HEK293 (cell line): ENCODE measurements at regions not wholly inside any gene's neighbourhood (a gene's known extent, or its start where the extent isn't known, plus 50 kb on each side); places are given as distances from the start of the nearest gene placed in this dataset.

Experiments
- CTCF ChIA-PET: fragments of 350-600 bp; formaldehyde crosslinking; extraction: SDS; loops from one replicate; lab custom pipeline; 2021; ENCODE audit warnings: antibody characterized with exemption; lab: Yijun Ruan, JAX
- POLR2A ChIA-PET: fragments of 300-600 bp; formaldehyde crosslinking; extraction: SDS; loops from one replicate; lab custom pipeline; 2020; ENCODE audit warnings: antibody characterized with exemption, inconsistent platforms; lab: Yijun Ruan, JAX
- H3K27ac ChIP-seq: fragments of 200-500 bp; sonication (Bioruptor generic); 2 replicates; pipeline ENCODE4 v1.5.1; 2014; ENCODE audit warnings: low read depth, low read length, control low read depth, inconsistent platforms; ENCODE audit errors: extremely low read depth
- H3K36me3 ChIP-seq, 2 experiments: fragments of 200-500 bp in 1 of 2; sonication (Bioruptor generic) in 1 of 2; 1 replicate in 1 of 2; 2 replicates in 1 of 2; pipeline ENCODE4 v1.5.1; 2014 to 2017; ENCODE audit warnings: inconsistent platforms in 2 of 2, low read length in 2 of 2; ENCODE audit not compliant: control insufficient read depth in 2 of 2, insufficient read depth in 1 of 2
- H3K4me1 ChIP-seq: fragments of 200-500 bp; sonication (Bioruptor generic); 2 replicates; pipeline ENCODE4 v1.5.1; 2014; ENCODE audit warnings: mild to moderate bottlenecking, low read length, inconsistent platforms; ENCODE audit not compliant: control insufficient read depth, insufficient read depth
- H3K4me3 ChIP-seq: 2 replicates; pipeline ENCODE4 v1.5.1; 2011; ENCODE audit warnings: low read depth, mild to moderate bottlenecking, control low read depth, low read length, moderate library complexity
- H3K9me3 ChIP-seq: fragments of 200-500 bp; sonication (Bioruptor generic); 2 replicates; pipeline ENCODE4 v1.5.1; 2014; ENCODE audit warnings: low read depth, low read length, inconsistent platforms; ENCODE audit not compliant: control insufficient read depth, insufficient read depth
- CTCF ChIP-seq: fragments of 450-650 bp; formaldehyde crosslinking; IDR thresholded peaks from 2 replicates; pipeline ENCODE4 v1.5.1; 2016; ENCODE audit warnings: missing biosample characterization, missing genetic modification characterization
- KLF16 ChIP-seq: fragments of 450-650 bp; formaldehyde crosslinking; IDR thresholded peaks from 2 replicates; pipeline ENCODE4 v1.5.1; 2017; ENCODE audit warnings: missing biosample characterization, missing genetic modification characterization
- KLF9 ChIP-seq: fragments of 450-650 bp; formaldehyde crosslinking; IDR thresholded peaks from 2 replicates; pipeline ENCODE4 v1.5.1; 2016; ENCODE audit warnings: missing biosample characterization, missing genetic modification characterization, low read depth
- MYNN ChIP-seq: fragments of 450-650 bp; formaldehyde crosslinking; IDR thresholded peaks from 2 replicates; pipeline ENCODE4 v1.5.1; 2016; ENCODE audit warnings: missing biosample characterization, missing genetic modification characterization, borderline replicate concordance
- PATZ1 ChIP-seq: fragments of 450-650 bp; formaldehyde crosslinking; IDR thresholded peaks from 2 replicates; pipeline ENCODE4 v1.5.1; 2016; ENCODE audit warnings: missing biosample characterization, missing genetic modification characterization
- ZFP69B ChIP-seq: fragments of 450-650 bp; formaldehyde crosslinking; IDR thresholded peaks from 2 replicates; pipeline ENCODE4 v1.5.1; 2016; ENCODE audit warnings: missing biosample characterization, missing genetic modification characterization
- ZNF157 ChIP-seq: fragments of 450-650 bp; formaldehyde crosslinking; IDR thresholded peaks from 2 replicates; pipeline ENCODE4 v1.5.1; 2016; ENCODE audit warnings: missing biosample characterization, missing genetic modification characterization
- ZNF175 ChIP-seq: fragments of 450-650 bp; formaldehyde crosslinking; IDR thresholded peaks from 2 replicates; pipeline ENCODE4 v1.5.1; 2016; ENCODE audit warnings: missing biosample characterization, missing genetic modification characterization
- ZNF184 ChIP-seq: fragments of 450-650 bp; IDR thresholded peaks from 2 replicates; pipeline ENCODE4 v1.5.1; 2018; ENCODE audit warnings: missing biosample characterization, mild to moderate bottlenecking, missing genetic modification characterization
- ZNF19 ChIP-seq: fragments of 450-650 bp; formaldehyde crosslinking; IDR thresholded peaks from 2 replicates; pipeline ENCODE4; 2016; ENCODE audit warnings: missing biosample characterization, missing genetic modification characterization, low read depth
- ZNF221 ChIP-seq: fragments of 450-650 bp; formaldehyde crosslinking; IDR thresholded peaks from 2 replicates; pipeline ENCODE4 v1.5.1; 2017; ENCODE audit warnings: missing biosample characterization, missing genetic modification characterization, borderline replicate concordance
- ZNF433 ChIP-seq: fragments of 450-650 bp; formaldehyde crosslinking; IDR thresholded peaks from 2 replicates; pipeline ENCODE4 v1.5.1; 2016; ENCODE audit warnings: missing biosample characterization, missing genetic modification characterization, low read depth
- ZNF707 ChIP-seq: fragments of 450-650 bp; formaldehyde crosslinking; IDR thresholded peaks from 2 replicates; pipeline ENCODE4 v1.5.1; 2016; ENCODE audit warnings: missing biosample characterization, missing genetic modification characterization
- ZNF777 ChIP-seq: fragments of 450-650 bp; formaldehyde crosslinking; IDR thresholded peaks from 2 replicates; pipeline ENCODE4 v1.5.1; 2017; ENCODE audit warnings: missing biosample characterization, missing genetic modification characterization, borderline replicate concordance
- ZSCAN23 ChIP-seq: fragments of 450-650 bp; formaldehyde crosslinking; IDR thresholded peaks from 2 replicates; pipeline ENCODE4 v1.5.1; 2016; ENCODE audit warnings: missing biosample characterization, missing genetic modification characterization
- ZSCAN5A ChIP-seq: fragments of 450-650 bp; formaldehyde crosslinking; IDR thresholded peaks from 2 replicates; pipeline ENCODE4 v1.5.1; 2016; ENCODE audit warnings: missing biosample characterization, missing genetic modification characterization
- TF ChIP-seq, protein P1 (sequence below): fragments of 450-650 bp; formaldehyde crosslinking; IDR thresholded peaks from 2 replicates; pipeline ENCODE4 v1.5.1; 2016; ENCODE audit warnings: missing biosample characterization, missing genetic modification characterization
- TF ChIP-seq, protein P2 (sequence below): fragments of 450-650 bp; formaldehyde crosslinking; IDR thresholded peaks from 2 replicates; pipeline ENCODE4 v1.5.1; 2017; ENCODE audit warnings: missing biosample characterization, missing genetic modification characterization
- TF ChIP-seq, protein P3 (sequence below): fragments of 450-650 bp; IDR thresholded peaks from 2 replicates; pipeline ENCODE4 v1.5.1; 2018; ENCODE audit warnings: missing biosample characterization, missing genetic modification characterization
- TF ChIP-seq, protein P4 (sequence below): fragments of 450-650 bp; formaldehyde crosslinking; IDR thresholded peaks from 2 replicates; pipeline ENCODE4 v1.5.1; 2016; ENCODE audit warnings: missing biosample characterization, missing genetic modification characterization

- Histone ChIP-seq H3K27ac (no peak overlapping the region), H3K4me3 (no peak overlapping the region), H3K9me3 (no peaks in the 10 kb centered on the region), H3K36me3 (no peaks in the 10 kb centered on the region), H3K4me1 (no peaks in the 10 kb centered on the region)
- TF ChIP-seq PATZ1 (tag by site-specific recombination) (no peak), KLF9 (tag by site-specific recombination) (no peak), ZNF175 (tag by site-specific recombination) (no peak), KLF16 (tag by site-specific recombination) (no peak), ZSCAN5A (no peak), ZNF777 (tag by site-specific recombination) (no peak)
- ChIA-PET CTCF (no interaction called here), POLR2A (no interaction called here)
Observed at GRCh38 chr18:42520138-42520537, 565.1 kb downstream of the PIK3C3 start.

- Histone ChIP-seq H3K36me3 (no peaks in the 10 kb centered on the region), H3K4me1 (0 out of 2 replicates have a peak, but pooled peaks cover 2% of the 10 kb centered on the region), H3K9me3 (no peaks in the 10 kb centered on the region), H3K4me3 (no peak overlapping the region), H3K27ac (no peak overlapping the region)
- TF ChIP-seq, protein P1, sequence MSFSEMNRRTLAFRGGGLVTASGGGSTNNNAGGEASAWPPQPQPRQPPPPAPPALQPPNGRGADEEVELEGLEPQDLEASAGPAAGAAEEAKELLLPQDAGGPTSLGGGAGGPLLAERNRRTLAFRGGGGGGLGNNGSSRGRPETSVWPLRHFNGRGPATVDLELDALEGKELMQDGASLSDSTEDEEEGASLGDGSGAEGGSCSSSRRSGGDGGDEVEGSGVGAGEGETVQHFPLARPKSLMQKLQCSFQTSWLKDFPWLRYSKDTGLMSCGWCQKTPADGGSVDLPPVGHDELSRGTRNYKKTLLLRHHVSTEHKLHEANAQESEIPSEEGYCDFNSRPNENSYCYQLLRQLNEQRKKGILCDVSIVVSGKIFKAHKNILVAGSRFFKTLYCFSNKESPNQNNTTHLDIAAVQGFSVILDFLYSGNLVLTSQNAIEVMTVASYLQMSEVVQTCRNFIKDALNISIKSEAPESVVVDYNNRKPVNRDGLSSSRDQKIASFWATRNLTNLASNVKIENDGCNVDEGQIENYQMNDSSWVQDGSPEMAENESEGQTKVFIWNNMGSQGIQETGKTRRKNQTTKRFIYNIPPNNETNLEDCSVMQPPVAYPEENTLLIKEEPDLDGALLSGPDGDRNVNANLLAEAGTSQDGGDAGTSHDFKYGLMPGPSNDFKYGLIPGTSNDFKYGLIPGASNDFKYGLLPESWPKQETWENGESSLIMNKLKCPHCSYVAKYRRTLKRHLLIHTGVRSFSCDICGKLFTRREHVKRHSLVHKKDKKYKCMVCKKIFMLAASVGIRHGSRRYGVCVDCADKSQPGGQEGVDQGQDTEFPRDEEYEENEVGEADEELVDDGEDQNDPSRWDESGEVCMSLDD: no peak
- no peak for TF ChIP-seq MYNN (tag by site-specific recombination)
- TF ChIP-seq ZFP69B (tag by site-specific recombination): no peak
- no peak for TF ChIP-seq ZNF221 (tag by site-specific recombination)
- TF ChIP-seq, protein P2, sequence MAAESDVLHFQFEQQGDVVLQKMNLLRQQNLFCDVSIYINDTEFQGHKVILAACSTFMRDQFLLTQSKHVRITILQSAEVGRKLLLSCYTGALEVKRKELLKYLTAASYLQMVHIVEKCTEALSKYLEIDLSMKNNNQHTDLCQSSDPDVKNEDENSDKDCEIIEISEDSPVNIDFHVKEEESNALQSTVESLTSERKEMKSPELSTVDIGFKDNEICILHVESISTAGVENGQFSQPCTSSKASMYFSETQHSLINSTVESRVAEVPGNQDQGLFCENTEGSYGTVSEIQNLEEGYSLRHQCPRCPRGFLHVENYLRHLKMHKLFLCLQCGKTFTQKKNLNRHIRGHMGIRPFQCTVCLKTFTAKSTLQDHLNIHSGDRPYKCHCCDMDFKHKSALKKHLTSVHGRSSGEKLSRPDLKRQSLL (tag by site-specific recombination): no peak
- TF ChIP-seq ZSCAN23: no peak
- no peak for TF ChIP-seq ZNF157 (tag by site-specific recombination)
- TF ChIP-seq ZNF433: no peak
- TF ChIP-seq ZNF184 (tag by site-specific recombination): no peak
- ChIA-PET CTCF (no interaction called here), POLR2A (no interaction called here)
Observed at GRCh38 chr18:42525905-42526304, 570.9 kb downstream of the PIK3C3 start.

DNA sequence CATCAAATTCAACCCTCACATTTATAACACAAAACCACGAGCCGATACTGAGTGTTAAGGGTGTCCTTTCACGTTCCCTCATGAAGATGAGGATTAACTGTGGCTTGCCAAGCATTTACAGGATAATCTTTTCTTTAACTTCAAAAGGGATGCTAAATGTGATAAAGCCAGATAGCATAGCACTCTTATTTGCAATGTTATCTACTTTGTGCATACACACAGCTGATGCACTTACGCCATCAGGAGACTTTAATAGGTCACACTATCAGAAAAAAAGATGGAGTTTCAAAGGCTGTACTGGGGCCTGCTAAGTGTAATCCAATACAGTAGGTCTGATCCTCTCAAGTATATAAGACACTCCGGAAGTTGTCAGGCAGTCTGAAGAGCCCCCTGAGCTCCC is 572.7 kb downstream of the PIK3C3 start:
- ChIA-PET CTCF (no interaction called here), POLR2A (no interaction called here)
- no peak overlapping the region for H3K4me3 ChIP-seq
- TF ChIP-seq ZNF777 (tag by site-specific recombination): no peak
- TF ChIP-seq CTCF (tag by site-specific recombination): no peak
- TF ChIP-seq, protein P3, sequence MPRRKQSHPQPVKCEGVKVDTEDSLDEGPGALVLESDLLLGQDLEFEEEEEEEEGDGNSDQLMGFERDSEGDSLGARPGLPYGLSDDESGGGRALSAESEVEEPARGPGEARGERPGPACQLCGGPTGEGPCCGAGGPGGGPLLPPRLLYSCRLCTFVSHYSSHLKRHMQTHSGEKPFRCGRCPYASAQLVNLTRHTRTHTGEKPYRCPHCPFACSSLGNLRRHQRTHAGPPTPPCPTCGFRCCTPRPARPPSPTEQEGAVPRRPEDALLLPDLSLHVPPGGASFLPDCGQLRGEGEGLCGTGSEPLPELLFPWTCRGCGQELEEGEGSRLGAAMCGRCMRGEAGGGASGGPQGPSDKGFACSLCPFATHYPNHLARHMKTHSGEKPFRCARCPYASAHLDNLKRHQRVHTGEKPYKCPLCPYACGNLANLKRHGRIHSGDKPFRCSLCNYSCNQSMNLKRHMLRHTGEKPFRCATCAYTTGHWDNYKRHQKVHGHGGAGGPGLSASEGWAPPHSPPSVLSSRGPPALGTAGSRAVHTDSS (tag by site-specific recombination): no peak
- TF ChIP-seq ZNF707 (tag by site-specific recombination): no peak
- TF ChIP-seq, protein P4, sequence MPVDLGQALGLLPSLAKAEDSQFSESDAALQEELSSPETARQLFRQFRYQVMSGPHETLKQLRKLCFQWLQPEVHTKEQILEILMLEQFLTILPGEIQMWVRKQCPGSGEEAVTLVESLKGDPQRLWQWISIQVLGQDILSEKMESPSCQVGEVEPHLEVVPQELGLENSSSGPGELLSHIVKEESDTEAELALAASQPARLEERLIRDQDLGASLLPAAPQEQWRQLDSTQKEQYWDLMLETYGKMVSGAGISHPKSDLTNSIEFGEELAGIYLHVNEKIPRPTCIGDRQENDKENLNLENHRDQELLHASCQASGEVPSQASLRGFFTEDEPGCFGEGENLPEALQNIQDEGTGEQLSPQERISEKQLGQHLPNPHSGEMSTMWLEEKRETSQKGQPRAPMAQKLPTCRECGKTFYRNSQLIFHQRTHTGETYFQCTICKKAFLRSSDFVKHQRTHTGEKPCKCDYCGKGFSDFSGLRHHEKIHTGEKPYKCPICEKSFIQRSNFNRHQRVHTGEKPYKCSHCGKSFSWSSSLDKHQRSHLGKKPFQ: no peak
- TF ChIP-seq ZNF19 (tag by site-specific recombination): no peak

More for the DNA sequence above, 572.7 kb downstream of the PIK3C3 start:
- H3K4me1 ChIP-seq: 0 out of 2 replicates have a peak, but pooled peaks cover 2% of the 10 kb centered on the region
- H3K9me3 ChIP-seq: no peaks in the 10 kb centered on the region
- no peak overlapping the region for H3K27ac ChIP-seq
- H3K36me3 ChIP-seq: no peaks in the 10 kb centered on the region
